ENCODE measurements at regions not wholly inside any gene's neighbourhood (a gene's known extent, or its start where the extent isn't known, plus 50 kb on each side); places are given as distances from the start of the nearest gene placed in this dataset.

DNA sequence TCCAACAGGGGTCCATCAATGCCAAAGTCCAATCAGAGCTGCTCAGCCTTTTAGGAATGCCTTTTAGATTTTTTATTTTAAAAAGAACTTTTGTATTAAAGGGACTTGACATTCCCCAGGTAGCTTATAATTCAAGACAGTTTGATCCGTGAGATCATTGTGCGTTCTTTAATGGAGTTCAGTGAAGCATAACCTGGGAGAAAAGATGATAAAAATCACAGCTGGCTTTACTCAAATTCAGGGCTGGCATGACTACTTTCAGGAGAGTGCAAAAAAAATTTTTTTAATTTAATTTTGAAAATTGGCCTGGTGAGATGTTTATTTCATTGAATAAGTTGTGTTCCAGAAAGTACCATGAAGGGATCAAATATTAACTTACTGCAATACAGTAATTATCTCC is 118.2 kb downstream of the VCX2 start:
- no peak overlapping the region for H3K27ac ChIP-seq
- WGBS, 2 donors: 73 to 90% methylated on average over 2 of the region's 2 CpGs
- no peak for TF ChIP-seq POLR2A (IDR thresholded peaks at IDR 0.05)
- TF ChIP-seq, protein P1, sequence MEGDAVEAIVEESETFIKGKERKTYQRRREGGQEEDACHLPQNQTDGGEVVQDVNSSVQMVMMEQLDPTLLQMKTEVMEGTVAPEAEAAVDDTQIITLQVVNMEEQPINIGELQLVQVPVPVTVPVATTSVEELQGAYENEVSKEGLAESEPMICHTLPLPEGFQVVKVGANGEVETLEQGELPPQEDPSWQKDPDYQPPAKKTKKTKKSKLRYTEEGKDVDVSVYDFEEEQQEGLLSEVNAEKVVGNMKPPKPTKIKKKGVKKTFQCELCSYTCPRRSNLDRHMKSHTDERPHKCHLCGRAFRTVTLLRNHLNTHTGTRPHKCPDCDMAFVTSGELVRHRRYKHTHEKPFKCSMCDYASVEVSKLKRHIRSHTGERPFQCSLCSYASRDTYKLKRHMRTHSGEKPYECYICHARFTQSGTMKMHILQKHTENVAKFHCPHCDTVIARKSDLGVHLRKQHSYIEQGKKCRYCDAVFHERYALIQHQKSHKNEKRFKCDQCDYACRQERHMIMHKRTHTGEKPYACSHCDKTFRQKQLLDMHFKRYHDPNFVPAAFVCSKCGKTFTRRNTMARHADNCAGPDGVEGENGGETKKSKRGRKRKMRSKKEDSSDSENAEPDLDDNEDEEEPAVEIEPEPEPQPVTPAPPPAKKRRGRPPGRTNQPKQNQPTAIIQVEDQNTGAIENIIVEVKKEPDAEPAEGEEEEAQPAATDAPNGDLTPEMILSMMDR (IDR thresholded peaks at IDR 0.05): no peak

GRCh38 chrX:8049827-8050226 is 121.2 kb downstream of the VCX2 start:
- Histone ChIP-seq H3K4me1 (no peaks in the 10 kb centered on the region), H3K27ac (no peak overlapping the region), H3K4me3 (no peak overlapping the region), H3K27me3 (no peaks in the 10 kb centered on the region), H3K36me3 (ENCODE audit: low read depth, missing control alignments) (no peaks in the 10 kb centered on the region), H3K9me3 (no peaks in the 10 kb centered on the region)
- no peak for DNase-seq
- intact Hi-C loops (cut with DNase I; ENCODE audit: low total_unique reads): no loop called here
- TF ChIP-seq, protein P1 (IDR thresholded peaks at IDR 0.05): no peak
- TF ChIP-seq POLR2A (IDR thresholded peaks at IDR 0.05): no peak
- 34 to 38% methylated on average over 3 of the region's 3 CpGs for WGBS, 2 donors

More for the DNA sequence above, 118.2 kb downstream of the VCX2 start:
- no peak overlapping the region for H3K4me3 ChIP-seq
- H3K4me1 ChIP-seq: no peaks in the 10 kb centered on the region
- intact Hi-C loops (cut with DNase I; ENCODE audit: low total_unique reads): no loop called here
- no peaks in the 10 kb centered on the region for H3K36me3 ChIP-seq (ENCODE audit: low read depth, missing control alignments)
- no peak for DNase-seq
- H3K27me3 ChIP-seq: no peaks in the 10 kb centered on the region
- no peaks in the 10 kb centered on the region for H3K9me3 ChIP-seq

DNA sequence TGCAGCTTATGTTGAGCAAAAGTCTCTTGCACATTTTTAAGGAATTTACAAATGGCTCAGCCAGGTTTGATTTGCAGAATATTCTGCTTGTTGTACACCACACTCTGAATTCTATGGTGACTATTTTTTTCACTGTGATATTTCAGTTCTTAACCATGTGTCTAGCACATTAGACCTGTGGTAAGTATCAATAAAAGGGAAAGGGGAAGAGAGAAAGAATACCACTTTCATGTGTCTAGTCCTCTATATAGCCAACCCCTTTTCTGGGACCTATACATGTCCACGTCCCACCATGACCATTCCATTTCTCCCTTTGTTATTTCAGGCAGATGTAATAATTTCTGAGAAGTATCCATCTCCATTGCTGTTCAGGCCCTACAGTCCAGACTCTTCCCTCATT is 121.3 kb upstream of the PNPLA4 start:
- no peaks in the 10 kb centered on the region for H3K27me3 ChIP-seq
- no peaks in the 10 kb centered on the region for H3K36me3 ChIP-seq (ENCODE audit: low read depth, missing control alignments)
- TF ChIP-seq, protein P1 (IDR thresholded peaks at IDR 0.05): no peak
- TF ChIP-seq POLR2A (IDR thresholded peaks at IDR 0.05): no peak
- H3K4me1 ChIP-seq: no peaks in the 10 kb centered on the region
- WGBS, 2 donors: 86 to 94% methylated on average over 1 of the region's 1 CpG
- no peak for DNase-seq
- H3K9me3 ChIP-seq: no peaks in the 10 kb centered on the region
- H3K4me3 ChIP-seq: no peak overlapping the region
- intact Hi-C loops (cut with DNase I; ENCODE audit: low total_unique reads): no loop called here
- H3K27ac ChIP-seq: no peak overlapping the region

DNA sequence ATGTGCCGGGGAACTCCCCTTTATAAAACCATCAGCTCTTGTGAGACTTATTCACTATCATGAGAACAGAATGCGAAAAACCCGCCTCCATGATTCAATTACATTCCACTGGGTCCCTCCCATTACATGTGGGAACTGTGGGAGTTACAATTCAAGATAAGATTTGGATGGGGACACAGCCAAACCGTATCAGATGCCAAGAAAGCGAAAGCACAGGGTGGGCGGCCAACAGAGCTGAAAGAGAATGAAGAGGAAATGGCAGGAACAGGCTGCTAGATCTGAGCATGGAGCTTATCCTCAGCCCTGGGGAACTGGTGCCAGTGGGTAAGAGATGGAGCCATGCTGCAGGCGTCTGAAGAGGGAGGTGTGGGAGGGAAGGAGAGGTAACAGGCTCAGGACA is 117.7 kb upstream of the PNPLA4 start:
- Histone ChIP-seq H3K9me3 (no peaks in the 10 kb centered on the region), H3K27ac (no peak overlapping the region), H3K36me3 (ENCODE audit: low read depth, missing control alignments) (no peaks in the 10 kb centered on the region), H3K27me3 (no peaks in the 10 kb centered on the region), H3K4me1 (no peaks in the 10 kb centered on the region), H3K4me3 (no peak overlapping the region)
- TF ChIP-seq, protein P1 (IDR thresholded peaks at IDR 0.05): no peak
- no peak for TF ChIP-seq POLR2A (IDR thresholded peaks at IDR 0.05)
- intact Hi-C loops (cut with DNase I; ENCODE audit: low total_unique reads): no loop called here
- 27 to 47% methylated on average over 7 of the region's 7 CpGs for WGBS, 2 donors
- peak; percentile 19 for DNase-seq

- Histone ChIP-seq H3K36me3 (ENCODE audit: low read depth, missing control alignments) (no peaks in the 10 kb centered on the region), H3K4me3 (no peak overlapping the region), H3K9me3 (no peaks in the 10 kb centered on the region), H3K27ac (no peak overlapping the region), H3K4me1 (no peaks in the 10 kb centered on the region), H3K27me3 (no peaks in the 10 kb centered on the region)
- intact Hi-C loops (cut with DNase I; ENCODE audit: low total_unique reads): no loop called here
- DNase-seq: no peak
- WGBS, 2 donors: 84 to 85% methylated on average over 2 of the region's 2 CpGs
- TF ChIP-seq, protein P1 (IDR thresholded peaks at IDR 0.05): no peak
- TF ChIP-seq POLR2A (IDR thresholded peaks at IDR 0.05): no peak
These were observed 116.3 kb upstream of the PNPLA4 start for GRCh38 chrX:8043546-8043945.
